ENCODE measurements at regions not wholly inside any gene's neighbourhood (a gene's known extent, or its start where the extent isn't known, plus 50 kb on each side); places are given as distances from the start of the nearest gene placed in this dataset.

- H3K9ac ChIP-seq (ENCODE audit: low read length), result no peak overlapping the region
- no peaks in the 10 kb centered on the region for H3K4me1 ChIP-seq (ENCODE audit: control insufficient read depth, insufficient read depth, low read length)
- peaks cover 4% of the 10 kb centered on the region for H3K9me3 ChIP-seq (ENCODE audit: control insufficient read depth, low read length)
- no peak overlapping the region for H3K4me3 ChIP-seq (ENCODE audit: low read length)
- H3K36me3 ChIP-seq (ENCODE audit: control insufficient read depth, insufficient read depth, low read length, severe bottlenecking), result no peaks in the 10 kb centered on the region
- peaks cover 7% of the 10 kb centered on the region for H3K27me3 ChIP-seq (replicated peaks; ENCODE audit: control insufficient read depth, insufficient read depth, low read length)
- no peak for DNase-seq (ENCODE audit: low read depth)
These were observed 200.8 kb upstream of the PPP2R2D start for GRCh38 chr10:131700032-131700431.

- Histone ChIP-seq H3K9ac (ENCODE audit: low read length) (no peak overlapping the region), H3K4me1 (ENCODE audit: control insufficient read depth, insufficient read depth, low read length) (no peaks in the 10 kb centered on the region), H3K9me3 (ENCODE audit: control insufficient read depth, low read length) (peaks cover 4% of the 10 kb centered on the region), H3K27me3 (replicated peaks; ENCODE audit: control insufficient read depth, insufficient read depth, low read length) (peaks cover 7% of the 10 kb centered on the region), H3K4me3 (ENCODE audit: low read length) (no peak overlapping the region), H3K36me3 (ENCODE audit: control insufficient read depth, insufficient read depth, low read length, severe bottlenecking) (no peaks in the 10 kb centered on the region)
- DNase-seq (ENCODE audit: low read depth), result no peak
These were observed 200.3 kb upstream of the PPP2R2D start for GRCh38 chr10:131700506-131700905.

- H3K4me3 ChIP-seq (ENCODE audit: low read length), result no peak overlapping the region
- no peak overlapping the region for H3K9ac ChIP-seq (ENCODE audit: low read length)
- no peaks in the 10 kb centered on the region for H3K36me3 ChIP-seq (ENCODE audit: control insufficient read depth, insufficient read depth, low read length, severe bottlenecking)
- peaks cover 4% of the 10 kb centered on the region for H3K9me3 ChIP-seq (ENCODE audit: control insufficient read depth, low read length)
- DNase-seq (ENCODE audit: low read depth), result no peak
- H3K4me1 ChIP-seq (ENCODE audit: control insufficient read depth, insufficient read depth, low read length), result no peaks in the 10 kb centered on the region
- peaks cover 7% of the 10 kb centered on the region for H3K27me3 ChIP-seq (replicated peaks; ENCODE audit: control insufficient read depth, insufficient read depth, low read length)
These were observed 199.5 kb upstream of the PPP2R2D start for GRCh38 chr10:131701131-131701947.

GRCh38 chr10:131702531-131703356 lies 198.1 kb upstream of the PPP2R2D start:
- Histone ChIP-seq H3K4me1 (ENCODE audit: control insufficient read depth, insufficient read depth, low read length) (no peaks in the 10 kb centered on the region), H3K4me3 (ENCODE audit: low read length) (no peak overlapping the region), H3K36me3 (ENCODE audit: control insufficient read depth, insufficient read depth, low read length, severe bottlenecking) (no peaks in the 10 kb centered on the region), H3K27me3 (replicated peaks; ENCODE audit: control insufficient read depth, insufficient read depth, low read length) (peaks cover 7% of the 10 kb centered on the region), H3K9me3 (ENCODE audit: control insufficient read depth, low read length) (peaks cover 13% of the 10 kb centered on the region), H3K9ac (ENCODE audit: low read length) (no peak overlapping the region)
- no peak for DNase-seq (ENCODE audit: low read depth)

- Histone ChIP-seq H3K27me3 (replicated peaks; ENCODE audit: control insufficient read depth, insufficient read depth, low read length) (peaks cover 7% of the 10 kb centered on the region), H3K4me1 (ENCODE audit: control insufficient read depth, insufficient read depth, low read length) (no peaks in the 10 kb centered on the region), H3K9ac (ENCODE audit: low read length) (no peak overlapping the region), H3K4me3 (ENCODE audit: low read length) (no peak overlapping the region), H3K36me3 (ENCODE audit: control insufficient read depth, insufficient read depth, low read length, severe bottlenecking) (no peaks in the 10 kb centered on the region), H3K9me3 (ENCODE audit: control insufficient read depth, low read length) (peaks cover 20% of the 10 kb centered on the region)
- no peak for DNase-seq (ENCODE audit: low read depth)
These were observed 197.3 kb upstream of the PPP2R2D start for GRCh38 chr10:131703541-131703940.

GRCh38 chr10:131703941-131704340 lies 196.9 kb upstream of the PPP2R2D start:
- Histone ChIP-seq H3K4me1 (ENCODE audit: control insufficient read depth, insufficient read depth, low read length) (no peaks in the 10 kb centered on the region), H3K27me3 (replicated peaks; ENCODE audit: control insufficient read depth, insufficient read depth, low read length) (peaks cover 7% of the 10 kb centered on the region), H3K4me3 (ENCODE audit: low read length) (no peak overlapping the region), H3K9ac (ENCODE audit: low read length) (no peak overlapping the region), H3K36me3 (ENCODE audit: control insufficient read depth, insufficient read depth, low read length, severe bottlenecking) (no peaks in the 10 kb centered on the region), H3K9me3 (ENCODE audit: control insufficient read depth, low read length) (peaks cover 20% of the 10 kb centered on the region)
- DNase-seq (ENCODE audit: low read depth), result no peak

- no peaks in the 10 kb centered on the region for H3K4me1 ChIP-seq (ENCODE audit: control insufficient read depth, insufficient read depth, low read length)
- no peak for DNase-seq (ENCODE audit: low read depth)
These were observed 194.3 kb upstream of the PPP2R2D start for GRCh38 chr10:131706476-131706875.

GRCh38 chr10:131706952-131707351 lies 193.9 kb upstream of the PPP2R2D start:
- Histone ChIP-seq H3K4me3 (ENCODE audit: low read length) (no peak overlapping the region), H3K9me3 (ENCODE audit: control insufficient read depth, low read length) (peaks cover 20% of the 10 kb centered on the region), H3K27me3 (replicated peaks; ENCODE audit: control insufficient read depth, insufficient read depth, low read length) (no peaks in the 10 kb centered on the region), H3K9ac (ENCODE audit: low read length) (no peak overlapping the region), H3K36me3 (ENCODE audit: control insufficient read depth, insufficient read depth, low read length, severe bottlenecking) (no peaks in the 10 kb centered on the region), H3K4me1 (ENCODE audit: control insufficient read depth, insufficient read depth, low read length) (no peaks in the 10 kb centered on the region)
- DNase-seq (ENCODE audit: low read depth), result no peak

More at GRCh38 chr10:131706476-131706875, 194.3 kb upstream of the PPP2R2D start:
- H3K36me3 ChIP-seq (ENCODE audit: control insufficient read depth, insufficient read depth, low read length, severe bottlenecking), result no peaks in the 10 kb centered on the region
- peaks cover 20% of the 10 kb centered on the region for H3K9me3 ChIP-seq (ENCODE audit: control insufficient read depth, low read length)
- no peak overlapping the region for H3K4me3 ChIP-seq (ENCODE audit: low read length)
- no peak overlapping the region for H3K9ac ChIP-seq (ENCODE audit: low read length)
- H3K27me3 ChIP-seq (replicated peaks; ENCODE audit: control insufficient read depth, insufficient read depth, low read length), result no peaks in the 10 kb centered on the region

GRCh38 chr10:131708225-131708880 lies 192.5 kb upstream of the PPP2R2D start:
- no peak for DNase-seq (ENCODE audit: low read depth)
- no peak overlapping the region for H3K4me3 ChIP-seq (ENCODE audit: low read length)
- H3K4me1 ChIP-seq (ENCODE audit: control insufficient read depth, insufficient read depth, low read length), result no peaks in the 10 kb centered on the region
- H3K36me3 ChIP-seq (ENCODE audit: control insufficient read depth, insufficient read depth, low read length, severe bottlenecking), result no peaks in the 10 kb centered on the region
- H3K27me3 ChIP-seq (replicated peaks; ENCODE audit: control insufficient read depth, insufficient read depth, low read length), result no peaks in the 10 kb centered on the region
- no peak overlapping the region for H3K9ac ChIP-seq (ENCODE audit: low read length)
- peaks cover 20% of the 10 kb centered on the region for H3K9me3 ChIP-seq (ENCODE audit: control insufficient read depth, low read length)

GRCh38 chr10:131710142-131710861 lies 190.5 kb upstream of the PPP2R2D start:
- no peak for DNase-seq (ENCODE audit: low read depth)
- no peaks in the 10 kb centered on the region for H3K4me1 ChIP-seq (ENCODE audit: control insufficient read depth, insufficient read depth, low read length)
- no peaks in the 10 kb centered on the region for H3K27me3 ChIP-seq (replicated peaks; ENCODE audit: control insufficient read depth, insufficient read depth, low read length)
- H3K4me3 ChIP-seq (ENCODE audit: low read length), result no peak overlapping the region
- no peaks in the 10 kb centered on the region for H3K36me3 ChIP-seq (ENCODE audit: control insufficient read depth, insufficient read depth, low read length, severe bottlenecking)
- peaks cover 20% of the 10 kb centered on the region for H3K9me3 ChIP-seq (ENCODE audit: control insufficient read depth, low read length)
- H3K9ac ChIP-seq (ENCODE audit: low read length), result no peak overlapping the region

Data from adipocyte (in vitro differentiated cells).